ENCODE measurements at regions not wholly inside any gene's neighbourhood (a gene's known extent, or its start where the extent isn't known, plus 50 kb on each side); places are given as distances from the start of the nearest gene placed in this dataset.
"Not testable (repeated sequence)": the region's sequence is repeated elsewhere in the genome, so short reads cannot be mapped to it uniquely, and the experiment has no call there.

DNA sequence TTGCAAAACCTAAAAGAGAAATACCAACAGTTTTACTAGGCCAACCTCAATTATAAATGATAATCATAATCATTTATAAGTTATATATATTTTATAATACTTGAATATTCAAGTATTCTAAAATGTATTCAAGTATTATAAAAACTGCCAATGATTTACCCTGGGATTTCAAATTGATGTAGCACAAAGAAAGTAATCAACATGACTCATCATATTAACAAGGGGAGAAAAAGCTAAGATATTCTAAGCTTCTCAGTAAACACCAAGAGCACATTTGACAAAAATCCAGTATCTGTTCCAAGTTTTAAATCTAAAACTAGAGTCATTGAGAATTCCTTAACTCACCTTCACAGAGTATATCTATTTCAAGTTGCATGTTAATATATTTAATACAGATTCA is 56.1 kb downstream of the CAPZA3 start:
- DNase-seq (ENCODE audit: low read depth), result no peak

DNA sequence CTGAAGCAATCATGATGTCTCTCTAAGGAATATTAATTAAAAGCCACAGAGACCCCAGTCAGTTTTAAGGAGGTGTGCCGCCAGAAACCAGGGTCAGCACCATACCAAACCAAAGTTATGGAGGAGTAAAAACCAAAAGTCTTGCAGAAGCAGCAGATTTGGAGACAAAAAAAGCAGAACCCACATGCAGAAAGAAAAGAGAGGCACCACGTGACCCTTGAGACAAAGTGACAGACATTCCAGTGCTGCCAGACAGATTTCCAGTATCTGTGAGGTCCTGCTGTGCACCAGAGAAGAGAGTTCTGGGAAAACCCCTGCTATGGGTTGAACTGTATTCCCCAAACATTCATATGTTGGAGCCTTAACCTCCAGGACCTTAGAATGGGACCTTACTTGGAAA is 59.7 kb downstream of the CAPZA3 start:
- no peak for DNase-seq (ENCODE audit: low read depth)

DNA sequence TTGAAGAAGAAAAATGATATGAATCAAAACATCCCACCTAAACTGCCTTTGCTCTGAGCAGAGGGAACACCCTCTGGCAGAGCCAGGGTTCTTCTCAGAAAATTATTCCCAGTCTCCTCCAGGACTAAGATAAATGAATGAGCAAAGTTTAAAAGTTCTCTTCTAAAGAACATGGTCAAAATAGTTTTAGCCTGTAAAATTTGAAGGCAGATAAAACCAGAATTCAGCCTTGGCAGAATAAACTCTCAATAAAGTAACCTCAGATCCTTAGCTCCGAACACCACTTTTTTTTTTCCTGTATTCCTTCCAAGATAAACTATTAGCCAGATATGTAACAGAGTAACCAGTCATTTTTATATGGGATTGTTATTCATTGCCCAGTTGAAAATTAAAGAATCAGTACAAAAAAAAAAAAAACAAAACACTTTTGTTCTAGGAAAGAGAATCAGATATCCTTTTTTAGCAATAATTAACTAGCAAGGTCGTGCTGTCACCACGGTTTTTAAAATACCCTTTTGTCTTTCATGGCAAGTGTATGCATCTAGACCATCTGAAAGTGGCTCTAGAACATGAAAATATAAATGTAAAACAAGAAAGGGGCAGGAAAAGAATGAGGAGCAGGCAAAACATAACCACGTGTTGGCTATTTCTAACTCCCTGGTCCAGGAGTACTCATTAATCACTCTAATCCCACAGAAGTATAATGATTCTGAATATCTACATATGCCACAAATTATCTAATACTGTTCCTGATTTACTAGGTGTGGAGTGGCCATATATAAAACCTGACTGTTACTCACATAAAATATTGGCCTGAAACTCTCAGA is 60.8 kb downstream of the CAPZA3 start:
- DNase-seq (ENCODE audit: low read depth), result no peak

DNA sequence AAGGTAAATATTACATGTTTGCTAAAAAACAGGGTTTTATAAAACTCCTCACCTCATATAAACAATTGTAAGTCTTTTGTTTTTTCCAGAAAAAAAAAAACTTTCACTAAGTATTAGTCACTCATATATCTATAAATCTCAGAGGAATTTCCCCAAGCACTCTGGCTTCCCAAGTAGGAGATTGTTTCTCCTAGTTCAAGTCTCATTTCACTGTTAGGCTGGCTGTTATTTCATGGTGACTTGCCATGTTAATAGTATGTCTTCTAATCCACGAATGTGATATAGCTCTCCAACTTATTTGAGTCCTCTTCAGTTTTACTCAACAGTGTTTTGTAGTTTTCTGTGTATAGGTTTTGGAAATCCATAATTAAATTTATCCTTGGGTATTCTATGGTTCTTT is 61.6 kb downstream of the CAPZA3 start:
- DNase-seq (ENCODE audit: low read depth), result no peak

DNA sequence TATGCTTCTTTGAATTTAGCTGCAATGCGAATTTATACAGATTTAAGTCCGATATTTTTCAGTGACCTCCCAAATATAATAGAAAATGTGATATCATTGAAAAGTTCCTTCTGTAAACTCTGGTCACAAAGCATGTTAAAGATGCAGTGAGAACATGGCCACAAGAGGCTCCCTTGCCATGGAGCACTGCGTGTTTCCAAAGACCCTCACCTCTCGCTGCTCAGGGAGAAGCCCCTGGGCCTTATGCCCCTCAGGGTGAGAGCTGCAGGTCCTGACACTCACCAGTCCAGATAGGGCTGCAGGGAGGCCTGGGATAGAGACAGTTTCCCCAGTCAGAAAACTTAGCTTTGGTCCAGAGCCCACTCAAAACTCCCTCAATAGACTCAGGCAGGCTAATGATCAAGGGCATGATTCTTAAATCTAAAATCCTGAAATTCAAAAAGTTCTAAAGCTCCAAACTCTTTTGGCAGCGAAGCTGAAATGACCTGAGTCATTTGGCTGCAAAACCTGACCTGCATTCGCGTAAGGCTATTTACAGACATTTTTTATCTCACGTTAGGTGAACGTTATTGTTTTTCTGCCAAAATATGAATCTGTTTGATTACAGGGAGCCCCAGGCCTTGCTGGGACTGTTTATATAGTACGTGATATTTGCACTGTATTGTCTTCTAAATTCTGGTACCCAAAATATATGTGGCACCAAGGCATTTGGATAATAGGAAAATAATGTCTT is 67.8 kb downstream of the CAPZA3 start:
- DNase-seq (ENCODE audit: low read depth), result no peak

DNA sequence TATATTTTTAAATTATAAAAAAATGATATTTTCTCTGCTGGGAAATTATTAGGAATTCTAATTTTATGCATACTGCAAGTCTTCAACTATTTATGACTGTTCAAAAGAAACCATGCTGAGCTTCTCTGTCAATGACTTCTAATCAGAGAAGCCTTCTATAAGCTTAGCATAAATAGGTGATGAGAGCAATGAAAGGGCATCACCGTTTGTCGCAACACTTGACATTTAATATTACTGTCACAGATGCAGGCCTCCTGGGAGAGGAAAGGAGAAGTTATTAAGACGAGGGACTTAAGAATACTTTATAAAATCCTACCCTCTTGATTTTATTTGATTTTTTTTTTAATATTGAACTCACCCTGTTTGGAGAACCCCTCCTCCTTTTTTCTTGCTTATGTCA is 69.8 kb downstream of the CAPZA3 start:
- no peak for DNase-seq (ENCODE audit: low read depth)

DNA sequence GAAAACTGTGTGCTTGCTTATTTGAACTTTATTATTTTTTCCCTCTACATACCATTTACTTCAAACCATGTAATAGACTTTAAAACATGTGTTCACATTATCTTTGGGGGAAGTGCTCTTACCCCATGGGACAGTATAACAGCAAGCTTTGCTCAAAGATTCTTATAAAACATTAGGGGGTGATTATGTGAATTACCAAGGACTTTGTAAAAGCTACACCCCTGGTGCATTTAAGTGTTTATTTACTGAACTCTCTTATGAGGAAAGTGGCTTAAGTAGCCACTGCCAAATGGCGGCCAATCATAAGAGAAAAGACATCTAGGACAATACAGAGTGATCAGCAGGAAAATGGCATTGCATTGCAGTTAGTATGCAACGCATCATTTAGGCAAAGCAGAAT is 70.3 kb downstream of the CAPZA3 start:
- DNase-seq (ENCODE audit: low read depth), result no peak

DNA sequence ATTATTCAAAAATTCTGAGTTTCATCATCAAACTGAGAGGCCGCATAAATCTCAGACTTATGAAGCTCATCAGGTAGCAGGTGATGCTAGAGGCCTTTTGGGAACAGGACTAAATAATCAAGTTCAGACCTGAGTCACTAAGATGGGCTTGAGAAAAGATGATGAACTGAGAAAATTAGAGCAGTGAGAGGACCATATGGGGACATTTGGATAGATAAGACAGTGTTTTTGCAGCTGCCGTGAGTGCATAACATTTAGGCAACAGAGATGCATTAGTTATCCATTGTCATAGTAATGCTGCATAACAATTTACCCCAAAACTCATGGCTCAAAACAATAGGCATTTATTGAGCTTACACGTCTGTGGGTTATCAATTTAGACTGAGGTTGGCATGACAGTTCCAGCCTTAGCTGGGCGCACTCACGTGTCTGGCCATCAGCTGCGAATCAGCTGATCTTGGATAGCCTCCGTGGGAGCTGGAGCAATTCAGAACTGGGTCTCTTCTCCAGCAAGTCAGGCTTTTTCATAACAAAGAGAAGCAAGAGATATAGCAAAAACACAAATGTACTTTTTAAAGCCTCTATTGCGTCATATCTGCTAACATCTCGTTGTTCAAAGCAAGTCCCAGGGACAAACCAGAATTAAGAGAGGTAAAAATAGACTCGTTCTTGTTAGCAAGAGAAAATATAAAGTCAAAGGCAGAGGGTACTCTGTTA is 72.8 kb downstream of the CAPZA3 start:
- no peak for DNase-seq (ENCODE audit: low read depth)

DNA sequence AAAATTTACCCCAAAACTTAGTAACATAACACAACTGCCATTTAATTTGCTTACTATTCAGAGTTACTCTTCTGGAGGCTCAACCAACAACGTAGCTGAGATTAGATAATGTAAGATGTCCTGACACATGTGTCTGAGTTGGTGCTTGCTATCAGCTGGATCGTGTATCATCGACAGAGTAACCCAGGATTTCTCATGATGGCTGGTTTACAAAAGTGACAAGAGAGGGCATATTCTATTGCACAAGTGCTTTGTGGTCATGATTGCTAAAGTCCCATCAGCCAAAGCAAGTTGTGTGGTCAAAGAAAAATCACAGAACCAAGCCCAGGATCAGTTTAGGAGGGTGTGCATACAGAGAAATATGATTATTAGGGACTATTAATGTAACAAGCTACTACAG is 73.4 kb downstream of the CAPZA3 start:
- no peak for DNase-seq (ENCODE audit: low read depth)

DNA sequence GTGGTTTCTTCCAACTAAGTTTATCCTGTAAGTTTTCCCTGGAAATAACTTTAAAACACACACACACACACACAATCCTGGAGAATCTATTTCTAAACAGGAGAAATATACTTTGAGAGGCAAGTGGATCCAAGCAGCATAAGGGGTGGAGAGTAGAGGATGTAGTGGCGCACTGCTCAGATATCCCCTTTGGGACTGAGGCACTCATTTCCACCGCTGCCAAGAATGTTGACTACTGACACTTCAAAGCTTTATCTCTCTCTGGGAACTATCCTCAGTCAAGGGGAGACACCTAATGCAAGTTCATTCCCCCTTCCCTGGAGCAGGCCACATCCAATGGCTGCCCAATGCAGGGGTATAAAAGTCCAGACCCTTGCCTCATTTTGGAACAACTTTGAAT is 75.8 kb downstream of the CAPZA3 start:
- DNase-seq (ENCODE audit: low read depth), result no peak

DNA sequence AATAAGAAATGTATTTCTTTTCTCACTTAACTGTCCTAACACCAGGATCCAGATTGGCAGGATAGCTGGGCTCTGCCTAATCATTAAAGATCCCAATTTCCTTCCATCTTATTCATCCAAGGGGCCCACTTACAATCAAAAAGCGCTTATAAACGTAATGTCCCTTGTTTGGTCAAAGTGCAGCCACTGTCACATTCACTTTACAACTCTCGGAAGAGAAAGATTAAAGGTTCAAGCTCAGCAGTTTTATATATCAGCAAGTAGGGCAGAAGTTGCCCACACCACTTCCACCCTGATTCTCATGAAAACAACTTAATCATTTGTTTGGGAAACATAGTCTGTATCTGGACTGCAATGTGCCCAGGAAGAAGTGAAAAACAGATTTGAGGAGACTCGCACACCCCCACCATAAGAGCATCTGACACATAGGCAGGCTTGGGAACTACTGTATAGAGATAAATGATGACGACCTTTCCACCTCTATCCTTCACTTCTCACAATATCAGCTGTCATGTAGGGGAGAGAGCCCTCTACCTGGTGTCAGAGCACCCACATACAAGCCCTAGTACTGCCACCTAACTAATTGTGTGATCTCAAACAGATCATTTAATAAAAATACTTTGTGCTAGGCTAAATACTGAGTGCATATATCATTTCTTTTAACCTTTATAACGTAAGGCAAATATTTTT is 80.8 kb downstream of the CAPZA3 start:
- no peak for DNase-seq (ENCODE audit: low read depth)

DNA sequence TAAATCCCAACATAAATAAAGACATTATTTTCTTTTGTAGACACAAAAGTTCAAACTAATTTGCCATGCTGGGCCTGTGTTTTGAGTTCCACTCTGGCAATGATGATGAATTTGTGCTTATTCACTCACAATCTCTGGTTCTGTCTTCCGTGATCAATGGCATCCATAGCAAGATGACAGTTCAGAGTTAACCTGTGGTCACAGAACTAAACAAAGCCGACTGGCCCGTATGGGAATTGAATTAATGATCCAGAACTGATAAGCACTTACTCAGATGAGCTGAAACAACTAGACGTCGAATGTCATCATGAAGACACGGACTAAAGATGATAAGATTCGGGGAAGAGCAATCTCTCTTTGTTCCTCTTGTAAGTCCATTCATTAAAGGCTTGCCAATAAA is 81.6 kb downstream of the CAPZA3 start:
- no peak for DNase-seq (ENCODE audit: low read depth)

DNA sequence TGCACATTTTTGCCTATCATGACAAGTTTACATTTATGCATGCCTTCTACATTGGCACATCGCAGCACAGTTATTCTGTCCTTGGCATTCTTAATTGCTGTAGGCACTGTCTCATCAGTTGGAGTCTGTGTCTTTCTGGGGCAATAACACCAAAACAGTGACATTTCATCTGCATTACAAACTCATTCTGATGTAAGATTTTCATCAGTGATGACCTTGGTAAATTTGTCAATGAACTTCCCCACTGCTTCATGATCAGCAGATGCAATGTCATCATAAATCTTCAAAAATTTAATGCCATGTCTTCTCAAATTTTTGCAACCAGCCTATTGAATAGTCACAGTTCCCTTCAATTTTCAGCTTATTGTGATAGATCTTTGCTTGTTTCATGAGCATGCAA is 85.5 kb downstream of the CAPZA3 start:
- no peak for DNase-seq (ENCODE audit: low read depth)

DNA sequence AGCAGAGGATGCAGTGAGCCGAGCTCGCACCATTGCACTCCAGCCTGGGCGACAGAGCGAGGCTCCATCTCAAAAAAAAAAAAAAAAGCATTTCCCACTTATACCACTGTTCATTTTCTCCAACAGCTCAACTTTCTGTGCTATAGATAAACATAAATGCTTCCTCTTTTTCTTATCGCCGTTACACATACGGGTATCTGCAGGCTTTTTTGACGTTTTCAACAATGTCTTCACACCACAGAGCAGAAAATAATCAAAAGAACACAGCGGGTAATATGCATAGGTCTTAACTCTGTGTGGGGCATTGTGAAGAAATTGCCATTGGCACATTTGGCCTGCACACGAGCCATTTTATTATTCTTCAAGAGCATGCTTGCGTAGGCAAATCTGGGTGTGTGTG is 86.4 kb downstream of the CAPZA3 start:
- DNase-seq (ENCODE audit: low read depth), result no peak

DNA sequence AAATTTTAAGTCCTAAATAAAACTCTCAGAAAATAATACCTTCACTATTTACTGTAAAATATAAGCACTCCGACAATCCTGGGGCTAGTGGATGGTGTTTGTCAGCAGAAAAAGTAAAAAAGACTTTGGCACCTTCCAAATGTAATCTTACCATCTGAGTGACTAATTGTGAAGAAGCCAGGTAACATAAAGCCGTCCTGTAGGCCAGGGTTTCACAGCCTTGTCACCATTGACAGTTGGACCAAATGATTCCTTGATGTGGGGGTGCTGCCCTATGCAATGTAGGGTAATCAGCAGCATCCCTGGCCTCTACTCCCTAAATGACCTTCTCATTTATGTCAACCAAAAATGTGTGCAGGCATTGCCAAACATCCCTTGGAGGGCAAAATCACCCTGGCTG is 87.2 kb downstream of the CAPZA3 start:
- no peak for DNase-seq (ENCODE audit: low read depth)

DNA sequence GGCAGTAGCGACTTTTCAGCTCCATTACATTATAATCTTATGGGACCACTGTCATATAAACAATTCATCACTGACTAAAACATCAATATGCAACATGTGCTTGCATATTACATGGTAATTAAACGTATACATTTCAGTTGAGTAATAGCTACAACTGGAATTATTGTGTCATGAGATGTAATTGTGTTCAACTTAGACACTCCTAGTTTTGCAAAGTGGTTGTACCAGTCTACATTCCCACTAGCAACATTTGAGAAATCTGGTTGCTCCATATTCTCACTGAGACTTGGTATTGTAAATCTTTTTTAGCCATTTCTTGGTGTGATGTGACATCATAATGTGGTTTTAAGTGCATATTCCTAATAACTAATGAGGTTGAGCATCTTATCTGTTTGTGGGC is 90.0 kb downstream of the CAPZA3 start:
- DNase-seq (ENCODE audit: low read depth), result no peak

DNA sequence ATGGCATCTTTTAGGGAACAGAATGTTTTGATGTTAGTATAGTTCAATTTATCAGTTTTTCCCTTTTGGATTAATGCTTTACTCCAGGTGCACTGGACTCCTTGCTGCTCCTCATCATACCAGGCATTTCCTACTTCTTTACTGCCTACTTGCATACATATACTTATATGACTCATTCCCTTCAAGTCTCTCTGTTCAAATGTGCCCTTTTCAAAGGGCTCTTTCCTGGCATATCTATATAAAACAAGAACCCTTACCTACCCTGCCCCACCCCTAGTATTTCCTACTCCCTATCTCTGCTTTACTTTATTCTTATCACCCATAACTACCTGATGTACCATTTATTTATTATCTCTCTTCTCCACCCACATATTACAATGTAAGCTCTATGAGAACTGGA is 90.6 kb downstream of the CAPZA3 start:
- DNase-seq (ENCODE audit: low read depth), result no peak

DNA sequence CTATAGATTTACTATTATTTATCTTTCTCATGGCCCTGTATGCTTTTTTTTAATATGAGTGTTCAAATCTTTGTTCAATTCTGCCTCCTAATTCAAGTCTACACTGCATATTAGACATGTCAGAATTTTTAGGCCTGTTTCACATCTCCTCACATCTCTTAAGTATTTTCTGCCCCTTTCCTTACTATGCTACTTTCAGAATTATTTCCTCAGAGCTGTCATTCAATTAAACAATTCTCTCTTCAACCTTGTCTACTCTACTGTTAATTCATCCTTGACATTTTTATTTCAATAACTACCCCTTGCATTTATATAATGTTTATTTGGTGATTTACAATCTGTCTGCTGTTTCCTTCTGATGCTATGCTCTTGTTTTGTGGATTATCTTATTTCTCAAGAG is 91.1 kb downstream of the CAPZA3 start:
- DNase-seq (ENCODE audit: low read depth), result no peak

DNA sequence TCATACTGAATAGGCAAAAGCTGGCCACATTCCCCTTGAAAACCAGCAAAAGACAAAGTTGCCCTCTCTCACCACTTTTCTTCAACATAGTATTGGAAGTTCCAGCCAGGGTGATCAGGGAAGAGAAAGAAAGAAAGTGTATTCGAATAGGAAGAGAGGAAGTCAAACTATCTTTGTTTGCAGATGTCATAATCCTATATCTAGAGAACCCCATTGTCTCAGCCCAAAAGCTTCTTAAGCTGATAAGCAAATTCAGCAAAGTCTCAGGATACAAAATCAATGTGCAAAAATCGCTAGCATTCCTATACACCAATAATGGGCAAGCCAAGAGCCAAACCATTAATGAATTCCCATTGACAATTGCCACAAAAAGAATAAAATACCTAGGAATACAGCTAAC is 95.0 kb downstream of the CAPZA3 start:
- not testable (repeated sequence) for DNase-seq (ENCODE audit: low read depth)

DNA sequence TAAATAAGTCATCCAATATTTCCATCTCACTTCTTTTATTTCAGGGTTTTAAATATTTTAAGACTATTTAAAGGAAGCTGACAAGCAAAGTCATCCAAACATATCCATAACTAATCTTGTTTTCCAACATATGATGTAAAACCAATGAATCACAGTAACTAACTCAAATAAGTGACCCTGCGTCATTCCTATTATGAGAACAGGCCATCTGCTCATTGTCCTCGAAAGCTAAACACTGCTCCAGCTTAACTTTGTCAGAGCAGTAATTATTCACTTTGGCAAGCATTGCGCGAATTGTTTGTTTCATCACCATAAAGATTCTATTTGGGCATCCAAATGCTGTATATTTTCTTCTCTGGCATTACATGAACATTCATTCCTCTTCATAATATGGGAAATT is 99.1 kb downstream of the CAPZA3 start:
- peak; percentile 3 for DNase-seq (ENCODE audit: low read depth)

DNA sequence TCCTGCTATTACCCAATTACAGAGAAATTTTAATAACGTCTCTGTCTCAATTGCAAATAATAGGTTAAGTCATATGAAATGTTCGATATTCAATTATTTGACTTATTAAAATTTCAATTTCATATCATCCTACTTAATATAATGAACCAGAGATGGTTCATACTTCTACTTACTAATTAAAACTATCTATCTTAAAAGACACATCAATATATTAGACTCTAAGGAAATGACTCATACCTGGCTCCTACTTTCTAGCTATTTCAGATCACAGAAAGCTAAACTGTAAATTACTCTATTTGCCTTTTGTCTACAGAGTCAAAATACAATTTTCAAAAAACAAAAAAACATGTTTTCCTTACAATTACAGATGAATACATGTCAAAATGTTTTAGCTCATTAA is 99.6 kb downstream of the CAPZA3 start:
- DNase-seq (ENCODE audit: low read depth), result no peak

DNA sequence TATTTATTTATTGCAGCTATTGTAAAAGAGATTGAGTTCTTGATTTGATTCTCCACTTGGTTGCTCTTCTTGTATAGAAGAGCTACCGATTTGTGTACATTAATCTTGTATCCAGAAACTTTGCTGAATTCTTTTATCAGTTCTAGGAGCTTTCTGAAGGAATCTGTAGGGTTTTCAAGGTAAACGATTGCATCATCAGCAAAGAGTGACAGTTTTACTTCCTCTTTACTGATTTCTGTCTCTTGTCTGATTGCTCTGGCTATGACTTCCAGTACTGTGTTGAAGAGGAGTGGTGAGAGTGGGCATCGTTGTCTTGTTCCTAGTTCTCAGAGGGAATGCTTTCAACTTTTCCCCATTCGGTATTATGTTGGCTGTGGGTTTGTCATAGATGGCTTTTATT is 103.1 kb downstream of the CAPZA3 start:
- DNase-seq (ENCODE audit: low read depth), result not testable (repeated sequence)

All from myocyte (in vitro differentiated cells).